SK-N-SH treated with all-trans-retinoic acid at 6 μM for 48 hours (cell line): ENCODE measurements at regions not wholly inside any gene's neighbourhood (a gene's known extent, or its start where the extent isn't known, plus 50 kb on each side); places are given as distances from the start of the nearest gene placed in this dataset.

Experiments
- ATAC-seq: fragments of 200-7000 bp; cut with Tn5 transposase; 3 replicates; pipeline ENCODE4 v1.9.1; 2020; ENCODE audit warnings: mild to moderate bottlenecking, moderate library complexity
- ARNTL ChIP-seq: fragments of 450-650 bp; formaldehyde crosslinking; IDR thresholded peaks from 2 replicates; pipeline ENCODE4 v1.5.0; 2020; ENCODE audit warnings: low read depth, mild to moderate bottlenecking, moderate library complexity, borderline replicate concordance
- BACH2 ChIP-seq: fragments of 250-450 bp; sonication (Bioruptor Pico); IDR thresholded peaks from 2 replicates; pipeline ENCODE4 v1.9.0; 2021; ENCODE audit warnings: mild to moderate bottlenecking, borderline replicate concordance
- CSDC2 ChIP-seq: fragments of 250-450 bp; sonication (Bioruptor Pico); IDR thresholded peaks from 2 replicates; pipeline ENCODE4 v1.5.0; 2020; ENCODE audit warnings: mild to moderate bottlenecking, moderate library complexity
- CSRNP3 ChIP-seq: fragments of 250-450 bp; sonication (Bioruptor Pico); IDR thresholded peaks from 2 replicates; pipeline ENCODE4 v1.5.1; 2021; ENCODE audit warnings: mild to moderate bottlenecking, moderate library complexity
- GLIS3 ChIP-seq: fragments of 250-450 bp; sonication (Bioruptor Pico); IDR thresholded peaks from 2 replicates; pipeline ENCODE4 v1.5.0; 2020; ENCODE audit warnings: mild to moderate bottlenecking, moderate library complexity
- ISL1 ChIP-seq: fragments of 250-450 bp; sonication (Bioruptor Pico); IDR thresholded peaks from 2 replicates; pipeline ENCODE4 v2.1.2; 2022; ENCODE audit warnings: mild to moderate bottlenecking, moderate library complexity
- OSR1 ChIP-seq: fragments of 250-450 bp; sonication (Bioruptor Pico); IDR thresholded peaks from 2 replicates; pipeline ENCODE4 v1.8.0; 2022; ENCODE audit warnings: moderate library complexity, mild to moderate bottlenecking, inconsistent platforms
- PPARA ChIP-seq: fragments of 250-450 bp; sonication (Bioruptor Pico); IDR thresholded peaks from 2 replicates; pipeline ENCODE4 v1.5.0; 2020; ENCODE audit warnings: mild to moderate bottlenecking, borderline replicate concordance
- RARB ChIP-seq: fragments of 250-450 bp; sonication (Bioruptor Pico); IDR thresholded peaks from 2 replicates; pipeline ENCODE4 v1.8.0; 2021; ENCODE audit warnings: mild to moderate bottlenecking, moderate library complexity
- SNAI2 ChIP-seq: fragments of 250-450 bp; sonication (Bioruptor Pico); IDR thresholded peaks from 2 replicates; pipeline ENCODE4 v1.5.0; 2020; ENCODE audit warnings: mild to moderate bottlenecking, moderate library complexity
- TCF4 ChIP-seq: fragments of 250-450 bp; sonication (Bioruptor Pico); IDR thresholded peaks from 2 replicates; pipeline ENCODE4 v1.8.0; 2021; ENCODE audit warnings: mild to moderate bottlenecking, moderate library complexity, borderline replicate concordance
- TOX ChIP-seq: fragments of 250-450 bp; sonication (Bioruptor Pico); IDR thresholded peaks from 2 replicates; pipeline ENCODE4 v1.8.0; 2021; ENCODE audit warnings: mild to moderate bottlenecking, moderate library complexity, borderline replicate concordance
- ZC3H10 ChIP-seq: fragments of 250-450 bp; sonication (Bioruptor Pico); IDR thresholded peaks from 2 replicates; pipeline ENCODE4 v1.5.1; 2021; ENCODE audit warnings: mild to moderate bottlenecking, moderate library complexity
- ZFP3 ChIP-seq: fragments of 250-450 bp; sonication (Bioruptor Pico); IDR thresholded peaks from 2 replicates; pipeline ENCODE4 v1.5.0; 2020; ENCODE audit warnings: mild to moderate bottlenecking, moderate library complexity
- ZFP30 ChIP-seq: fragments of 450-650 bp; formaldehyde crosslinking; IDR thresholded peaks from 2 replicates; pipeline ENCODE4 v1.5.0; 2022; ENCODE audit warnings: mild to moderate bottlenecking, moderate library complexity
- ZNF565 ChIP-seq: fragments of 450-650 bp; formaldehyde crosslinking; conservative IDR thresholded peaks from 2 replicates; pipeline ENCODE4 v1.5.0; 2020; ENCODE audit warnings: low read depth, mild to moderate bottlenecking, moderate library complexity
- ZNF70 ChIP-seq: fragments of 450-650 bp; formaldehyde crosslinking; IDR thresholded peaks from 2 replicates; pipeline ENCODE4 v1.5.0; 2020; ENCODE audit warnings: mild to moderate bottlenecking, moderate library complexity
- ZNF8 ChIP-seq: fragments of 450-650 bp; formaldehyde crosslinking; IDR thresholded peaks from 2 replicates; pipeline ENCODE4 v1.5.0; 2020; ENCODE audit warnings: mild to moderate bottlenecking, moderate library complexity
- TF ChIP-seq, protein P1 (sequence below): fragments of 250-450 bp; sonication (Bioruptor Pico); IDR thresholded peaks from 2 replicates; pipeline ENCODE4 v1.8.0; 2021; ENCODE audit warnings: low read depth, mild to moderate bottlenecking, moderate library complexity, borderline replicate concordance
- TF ChIP-seq, protein P2 (sequence below): fragments of 250-450 bp; sonication (Bioruptor Pico); IDR thresholded peaks from 2 replicates; pipeline ENCODE4 v1.5.0; 2020; ENCODE audit warnings: mild to moderate bottlenecking, moderate library complexity

GRCh38 chr17:74045608-74046280 is 157.7 kb upstream of the RPL38 start:
- TF ChIP-seq GLIS3 (CRISPR knock-in tag) (no peak), ISL1 (CRISPR knock-in tag) (no peak), RARB (CRISPR knock-in tag) (no peak), TCF4 (no peak), ZC3H10 (CRISPR knock-in tag) (no peak), SNAI2 (CRISPR knock-in tag) (no peak), OSR1 (no peak), ZNF8 (CRISPR knock-in tag) (no peak), TOX (CRISPR knock-in tag) (no peak)
- TF ChIP-seq, protein P1, sequence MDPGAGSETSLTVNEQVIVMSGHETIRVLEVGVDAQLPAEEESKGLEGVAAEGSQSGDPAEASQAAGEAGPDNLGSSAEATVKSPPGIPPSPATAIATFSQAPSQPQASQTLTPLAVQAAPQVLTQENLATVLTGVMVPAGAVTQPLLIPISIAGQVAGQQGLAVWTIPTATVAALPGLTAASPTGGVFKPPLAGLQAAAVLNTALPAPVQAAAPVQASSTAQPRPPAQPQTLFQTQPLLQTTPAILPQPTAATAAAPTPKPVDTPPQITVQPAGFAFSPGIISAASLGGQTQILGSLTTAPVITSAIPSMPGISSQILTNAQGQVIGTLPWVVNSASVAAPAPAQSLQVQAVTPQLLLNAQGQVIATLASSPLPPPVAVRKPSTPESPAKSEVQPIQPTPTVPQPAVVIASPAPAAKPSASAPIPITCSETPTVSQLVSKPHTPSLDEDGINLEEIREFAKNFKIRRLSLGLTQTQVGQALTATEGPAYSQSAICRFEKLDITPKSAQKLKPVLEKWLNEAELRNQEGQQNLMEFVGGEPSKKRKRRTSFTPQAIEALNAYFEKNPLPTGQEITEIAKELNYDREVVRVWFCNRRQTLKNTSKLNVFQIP (CRISPR knock-in tag) = no peak
- no peak for ATAC-seq

- ATAC-seq = no peak
Measured at GRCh38 chr17:74049167-74049966, 154.1 kb upstream of the RPL38 start.

DNA sequence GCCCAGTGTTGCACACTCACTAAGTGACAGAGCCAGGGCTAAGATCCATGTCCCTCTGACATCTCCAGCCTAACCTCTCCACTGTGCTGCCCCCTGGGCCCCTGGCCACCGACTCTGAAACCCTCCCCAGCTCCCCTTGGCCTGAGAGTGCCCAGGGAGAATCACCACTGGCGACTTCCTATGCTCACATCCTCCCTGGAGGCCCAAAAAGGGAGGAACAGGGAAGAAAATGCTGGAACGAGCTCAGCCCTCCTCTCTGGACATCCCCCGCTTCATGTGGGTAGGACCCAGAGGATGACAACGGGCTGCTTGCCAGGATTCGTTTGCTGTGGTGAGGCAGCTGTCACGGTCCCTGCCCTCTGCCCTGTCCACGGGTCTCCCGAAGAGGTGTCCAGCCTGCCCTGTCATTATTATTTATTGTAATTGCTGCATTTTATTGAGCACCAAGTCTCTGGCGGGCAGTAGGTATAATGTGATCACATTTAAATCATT is 153.5 kb upstream of the RPL38 start:
- ATAC-seq = no peak
- TF ChIP-seq PPARA (CRISPR knock-in tag) (no peak), BACH2 (CRISPR knock-in tag) (no peak), ZFP3 (no peak), OSR1 (no peak), CSDC2 (no peak)
- TF ChIP-seq, protein P2, sequence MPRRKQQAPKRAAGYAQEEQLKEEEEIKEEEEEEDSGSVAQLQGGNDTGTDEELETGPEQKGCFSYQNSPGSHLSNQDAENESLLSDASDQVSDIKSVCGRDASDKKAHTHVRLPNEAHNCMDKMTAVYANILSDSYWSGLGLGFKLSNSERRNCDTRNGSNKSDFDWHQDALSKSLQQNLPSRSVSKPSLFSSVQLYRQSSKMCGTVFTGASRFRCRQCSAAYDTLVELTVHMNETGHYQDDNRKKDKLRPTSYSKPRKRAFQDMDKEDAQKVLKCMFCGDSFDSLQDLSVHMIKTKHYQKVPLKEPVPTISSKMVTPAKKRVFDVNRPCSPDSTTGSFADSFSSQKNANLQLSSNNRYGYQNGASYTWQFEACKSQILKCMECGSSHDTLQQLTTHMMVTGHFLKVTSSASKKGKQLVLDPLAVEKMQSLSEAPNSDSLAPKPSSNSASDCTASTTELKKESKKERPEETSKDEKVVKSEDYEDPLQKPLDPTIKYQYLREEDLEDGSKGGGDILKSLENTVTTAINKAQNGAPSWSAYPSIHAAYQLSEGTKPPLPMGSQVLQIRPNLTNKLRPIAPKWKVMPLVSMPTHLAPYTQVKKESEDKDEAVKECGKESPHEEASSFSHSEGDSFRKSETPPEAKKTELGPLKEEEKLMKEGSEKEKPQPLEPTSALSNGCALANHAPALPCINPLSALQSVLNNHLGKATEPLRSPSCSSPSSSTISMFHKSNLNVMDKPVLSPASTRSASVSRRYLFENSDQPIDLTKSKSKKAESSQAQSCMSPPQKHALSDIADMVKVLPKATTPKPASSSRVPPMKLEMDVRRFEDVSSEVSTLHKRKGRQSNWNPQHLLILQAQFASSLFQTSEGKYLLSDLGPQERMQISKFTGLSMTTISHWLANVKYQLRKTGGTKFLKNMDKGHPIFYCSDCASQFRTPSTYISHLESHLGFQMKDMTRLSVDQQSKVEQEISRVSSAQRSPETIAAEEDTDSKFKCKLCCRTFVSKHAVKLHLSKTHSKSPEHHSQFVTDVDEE = no peak

More at GRCh38 chr17:74049167-74049966, 154.1 kb upstream of the RPL38 start:
- TF ChIP-seq TCF4 (no peak), PPARA (CRISPR knock-in tag) (no peak), CSDC2 (no peak), OSR1 (no peak), ZC3H10 (CRISPR knock-in tag) (no peak), TOX (CRISPR knock-in tag) (no peak), ZNF70 (CRISPR knock-in tag) (no peak), BACH2 (CRISPR knock-in tag) (no peak), RARB (CRISPR knock-in tag) (no peak), ZNF8 (CRISPR knock-in tag) (no peak), ISL1 (CRISPR knock-in tag) (no peak), ARNTL (CRISPR knock-in tag) (no peak), ZNF565 (CRISPR knock-in tag) (no peak), ZFP3 (no peak), GLIS3 (CRISPR knock-in tag) (no peak)
- TF ChIP-seq, protein P1 (CRISPR knock-in tag) = no peak

DNA sequence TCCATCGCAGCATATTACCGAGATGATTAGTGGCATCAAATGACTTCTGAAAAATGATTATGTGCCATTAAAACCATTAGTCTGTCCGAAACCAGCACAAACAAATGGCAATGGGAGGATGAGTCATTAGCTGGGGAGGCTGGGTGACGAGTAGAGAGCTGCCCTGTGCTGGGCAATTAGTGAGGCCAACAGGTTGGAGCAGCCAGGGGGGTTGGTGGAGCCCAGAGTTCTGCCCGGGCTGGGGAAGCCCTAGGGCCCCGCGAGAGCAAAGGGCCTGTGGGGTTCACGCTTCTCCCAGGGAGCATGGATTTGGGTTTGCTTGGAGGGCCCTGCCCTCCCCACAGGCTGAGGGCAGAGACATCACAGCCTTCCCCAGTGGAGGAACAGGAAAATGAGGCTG is 152.1 kb upstream of the RPL38 start:
- no peak for ATAC-seq
- TF ChIP-seq, protein P1 (CRISPR knock-in tag) = no peak
- TF ChIP-seq TOX (CRISPR knock-in tag) (no peak), CSRNP3 (CRISPR knock-in tag) (no peak), GLIS3 (CRISPR knock-in tag) (no peak), ZFP30 (CRISPR knock-in tag) (no peak)
- TF ChIP-seq, protein P2 = no peak
